Spleen (tissue), 7 donors: ENCODE measurements at regions not wholly inside any gene's neighbourhood (a gene's known extent, or its start where the extent isn't known, plus 50 kb on each side); places are given as distances from the start of the nearest gene placed in this dataset.

Experiments used
- POLR2A ChIP-seq, 3 donors: fragments of 450-650 bp; IDR thresholded peaks; one replicate each; pipeline ENCODE4 v1.5.1; 2017; ENCODE audit warnings: antibody characterized with exemption in 3 of 3, mild to moderate bottlenecking in 1 of 3
- POLR2AphosphoS5 ChIP-seq, 3 donors: sonication (generic); formaldehyde crosslinking; IDR thresholded peaks; one replicate each; pipeline ENCODE4 v1.5.1; 2017; ENCODE audit warnings: antibody characterized with exemption in 3 of 3
- TF ChIP-seq, protein P1 (sequence below), 11 experiments: fragments of 200-600 bp in 7 of 11; fragments of 450-650 bp in 4 of 11; sonication (generic) in 4 of 11; IDR thresholded peaks in 8 of 11; conservative IDR thresholded peaks in 3 of 11; 1 replicate in 7 of 11; 2 replicates in 4 of 11; pipeline versions ENCODE4 v1.4.0 to v1.8.0; 2016 to 2021; ENCODE audit warnings: antibody characterized with exemption in 11 of 11, inconsistent platforms in 4 of 11, mild to moderate bottlenecking in 1 of 11
- donor health status: DM: no; HTN: no; CAD: no; lungs with moderate emphysema.
- donor health status: DM: no; HTN: no; CAD: no.
- donor health status: DM: no; HTN: no; CAD: no.

DNA sequence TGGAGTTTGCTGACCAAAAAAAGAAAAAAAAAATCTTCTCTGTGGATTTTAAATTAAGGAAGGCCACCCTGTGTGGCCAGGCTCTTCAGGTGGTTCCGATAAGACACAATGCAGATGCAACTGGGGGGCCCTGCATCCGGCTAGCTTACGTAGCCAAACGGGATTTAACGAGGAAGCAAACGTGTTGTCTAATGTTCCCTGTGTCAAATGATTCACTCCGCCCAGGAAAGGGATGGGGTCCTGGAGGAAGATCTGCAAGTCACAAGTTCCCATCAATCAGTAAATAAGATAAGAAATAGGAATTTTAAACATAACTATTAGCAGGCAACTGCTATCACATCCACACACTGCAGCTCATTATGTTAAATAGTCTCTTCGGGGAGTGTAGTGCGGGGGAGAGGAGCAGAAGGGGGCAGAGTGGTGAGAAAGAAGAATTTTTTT lies 216.4 kb upstream of the GYPA start:
- TF ChIP-seq, protein P1, sequence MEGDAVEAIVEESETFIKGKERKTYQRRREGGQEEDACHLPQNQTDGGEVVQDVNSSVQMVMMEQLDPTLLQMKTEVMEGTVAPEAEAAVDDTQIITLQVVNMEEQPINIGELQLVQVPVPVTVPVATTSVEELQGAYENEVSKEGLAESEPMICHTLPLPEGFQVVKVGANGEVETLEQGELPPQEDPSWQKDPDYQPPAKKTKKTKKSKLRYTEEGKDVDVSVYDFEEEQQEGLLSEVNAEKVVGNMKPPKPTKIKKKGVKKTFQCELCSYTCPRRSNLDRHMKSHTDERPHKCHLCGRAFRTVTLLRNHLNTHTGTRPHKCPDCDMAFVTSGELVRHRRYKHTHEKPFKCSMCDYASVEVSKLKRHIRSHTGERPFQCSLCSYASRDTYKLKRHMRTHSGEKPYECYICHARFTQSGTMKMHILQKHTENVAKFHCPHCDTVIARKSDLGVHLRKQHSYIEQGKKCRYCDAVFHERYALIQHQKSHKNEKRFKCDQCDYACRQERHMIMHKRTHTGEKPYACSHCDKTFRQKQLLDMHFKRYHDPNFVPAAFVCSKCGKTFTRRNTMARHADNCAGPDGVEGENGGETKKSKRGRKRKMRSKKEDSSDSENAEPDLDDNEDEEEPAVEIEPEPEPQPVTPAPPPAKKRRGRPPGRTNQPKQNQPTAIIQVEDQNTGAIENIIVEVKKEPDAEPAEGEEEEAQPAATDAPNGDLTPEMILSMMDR (IDR thresholded peaks at IDR 0.05 in 8 of 11, conservative IDR thresholded peaks at IDR 0.05 in 3 of 11), result no peak
- TF ChIP-seq POLR2A (IDR thresholded peaks at IDR 0.05) (no peak), POLR2AphosphoS5 (IDR thresholded peaks at IDR 0.05) (no peak)
